Lower leg skin (tissue), 4 donors: ENCODE measurements at regions not wholly inside any gene's neighbourhood (a gene's known extent, or its start where the extent isn't known, plus 50 kb on each side); places are given as distances from the start of the nearest gene placed in this dataset.

ENCODE experiments used
- DNase-seq, 2 donors: peaks; one replicate each; pipeline ENCODE4 v3.0.0-alpha.2; 2019; ENCODE audit warnings: low spot score in 2 of 2
- H3K4me3 ChIP-seq: fragments of 200-600 bp; sonication (generic); 2 replicates; pipeline ENCODE4 v1.5.1; 2017; ENCODE audit warnings: mild to moderate bottlenecking, low read depth; ENCODE audit not compliant: poor library complexity, severe bottlenecking
- CTCF ChIP-seq, 3 donors: fragments of 450-650 bp; IDR thresholded peaks; one replicate each; pipeline ENCODE4 v1.5.1; 2016; ENCODE audit warnings: antibody characterized with exemption in 3 of 3, mild to moderate bottlenecking in 3 of 3, moderate library complexity in 2 of 3
- POLR2A ChIP-seq, 2 donors: fragments of 450-650 bp; IDR thresholded peaks; one replicate each; pipeline ENCODE4 v1.6.1; 2016 to 2017; ENCODE audit warnings: antibody characterized with exemption in 2 of 2, mild to moderate bottlenecking in 1 of 2, moderate library complexity in 1 of 2
- WGBS, 2 donors: methylation state at CpG; one replicate each; pipeline ENCODE4 v1.1.5; 2018; 5-methylcytosine and 5-hydroxymethylcytosine counted together
- intact Hi-C: fragments of 100-400 bp; cut with DNase I; formaldehyde crosslinking; loops from one replicate; pipeline ENCODE4 v1.15.0; 2023; ENCODE audit warnings: low total_unique reads

GRCh38 chr13:72341904-72342303, 385.5 kb downstream of the MZT1 start:
- WGBS, 2 donors = 93 to 94% methylated on average over 5 of the region's 5 CpGs
- no peak for TF ChIP-seq POLR2A (IDR thresholded peaks at IDR 0.05)
- TF ChIP-seq CTCF (IDR thresholded peaks at IDR 0.05) = no peak
- DNase-seq = no peak
- intact Hi-C loops = no loop called here
- H3K4me3 ChIP-seq = no peak overlapping the region

GRCh38 chr13:72317346-72318109, 409.9 kb downstream of the MZT1 start:
- no peak for DNase-seq
- TF ChIP-seq CTCF (IDR thresholded peaks at IDR 0.05) (no peak), POLR2A (IDR thresholded peaks at IDR 0.05) (no peak)
- 66% methylated on average over 3 of the region's 3 CpGs for WGBS, 2 donors
- intact Hi-C loops = no loop called here
- no peak overlapping the region for H3K4me3 ChIP-seq

- TF ChIP-seq CTCF (IDR thresholded peaks at IDR 0.05) = no peak
- TF ChIP-seq POLR2A (IDR thresholded peaks at IDR 0.05) = no peak
- intact Hi-C loops = no loop called here
- WGBS, 2 donors = 74 to 79% methylated on average over 5 of the region's 5 CpGs
- no peak overlapping the region for H3K4me3 ChIP-seq
- DNase-seq = no peak
Measured at GRCh38 chr13:72316716-72317115, 410.7 kb downstream of the MZT1 start.

- no peak for TF ChIP-seq POLR2A (IDR thresholded peaks at IDR 0.05)
- no peak for TF ChIP-seq CTCF (IDR thresholded peaks at IDR 0.05)
- intact Hi-C loops = no loop called here
- 52 to 68% methylated on average over 3 of the region's 3 CpGs for WGBS, 2 donors
- H3K4me3 ChIP-seq = no peak overlapping the region
- no peak for DNase-seq
Measured at GRCh38 chr13:72315312-72315711, 412.1 kb downstream of the MZT1 start.

- TF ChIP-seq CTCF (IDR thresholded peaks at IDR 0.05) (no peak), POLR2A (IDR thresholded peaks at IDR 0.05) (no peak)
- no peak for DNase-seq
- intact Hi-C loops = no loop called here
- 64 to 77% methylated on average over 2 of the region's 2 CpGs for WGBS, 2 donors
- no peak overlapping the region for H3K4me3 ChIP-seq
Measured at GRCh38 chr13:72314210-72314609, 413.2 kb downstream of the MZT1 start.

- TF ChIP-seq POLR2A (IDR thresholded peaks at IDR 0.05) = no peak
- no peak for TF ChIP-seq CTCF (IDR thresholded peaks at IDR 0.05)
- WGBS, 2 donors = 84 to 90% methylated on average over 7 of the region's 7 CpGs
- no peak for DNase-seq
- H3K4me3 ChIP-seq = no peak overlapping the region
- intact Hi-C loops = no loop called here
Measured at GRCh38 chr13:72313546-72313945, 413.9 kb downstream of the MZT1 start.
